DMS114 treated with DMSO at 0.1 percent for 48 hours (cell line): ENCODE measurements at regions not wholly inside any gene's neighbourhood (a gene's known extent, or its start where the extent isn't known, plus 50 kb on each side); places are given as distances from the start of the nearest gene placed in this dataset.
"Not testable (repeated sequence)": the region's sequence is repeated elsewhere in the genome, so short reads cannot be mapped to it uniquely, and the experiment has no call there.

Experiments used
- DNase-seq: peaks from one replicate; lab custom pipeline; 2025; ENCODE audit not compliant: unreplicated experiment; lab: John Stamatoyannopoulos, UW

DNA sequence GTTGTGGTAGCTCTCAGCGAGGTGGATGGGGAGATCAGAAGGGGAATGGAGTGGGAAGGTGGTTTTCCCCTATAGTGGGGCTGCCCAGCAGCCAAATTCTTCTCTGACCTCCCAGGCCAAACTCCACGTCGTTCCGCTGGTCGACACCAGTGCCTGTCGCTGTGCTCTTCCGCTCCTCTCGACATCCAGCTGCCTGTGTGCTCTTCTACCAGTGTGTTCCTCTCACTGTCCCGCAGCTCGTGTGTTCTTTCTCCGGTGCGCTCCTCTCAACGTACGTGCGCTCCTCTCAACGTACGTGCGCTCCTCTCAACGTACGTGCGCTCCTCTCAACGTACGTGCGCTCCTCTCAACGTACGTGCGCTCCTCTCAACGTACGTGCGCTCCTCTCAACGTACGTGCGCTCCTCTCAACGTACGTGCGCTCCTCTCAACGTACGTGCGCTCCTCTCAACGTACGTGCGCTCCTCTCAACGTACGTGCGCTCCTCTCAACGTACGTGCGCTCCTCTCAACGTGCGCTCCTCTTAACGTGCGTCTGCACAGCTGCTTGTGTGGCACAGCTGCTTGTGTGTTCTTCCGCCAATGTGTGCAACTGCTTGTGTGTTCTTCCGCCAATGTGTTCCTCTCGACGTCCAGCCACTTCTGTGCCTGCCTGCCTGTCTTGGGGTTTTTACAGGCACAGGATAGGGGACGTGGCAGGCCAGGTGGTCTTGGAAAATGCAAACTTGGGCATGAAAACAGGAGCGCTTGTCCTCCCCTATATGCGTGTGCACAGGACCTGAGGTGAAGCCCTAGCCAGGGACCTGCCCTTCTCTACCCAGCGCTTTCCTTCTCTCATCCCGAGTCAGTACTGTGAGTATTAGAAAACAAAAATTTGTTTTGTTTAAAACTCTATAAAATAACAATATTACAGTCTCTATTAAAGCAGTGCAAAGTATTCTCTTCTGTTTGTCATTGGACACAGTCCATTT is 991.1 kb downstream of the GBE1 start:
- DNase-seq: no peak

GRCh38 chr3:80769683-80770082 is 991.8 kb downstream of the GBE1 start:
- no peak for DNase-seq

- DNase-seq: no peak
Observed at GRCh38 chr3:80767604-80768003, 993.8 kb downstream of the GBE1 start.

- no peak for DNase-seq
Observed at GRCh38 chr3:80754969-80755368, 987.2 kb upstream of the ROBO1 start.

- no peak for DNase-seq
Observed at GRCh38 chr3:80753021-80753420, 985.2 kb upstream of the ROBO1 start.

DNA sequence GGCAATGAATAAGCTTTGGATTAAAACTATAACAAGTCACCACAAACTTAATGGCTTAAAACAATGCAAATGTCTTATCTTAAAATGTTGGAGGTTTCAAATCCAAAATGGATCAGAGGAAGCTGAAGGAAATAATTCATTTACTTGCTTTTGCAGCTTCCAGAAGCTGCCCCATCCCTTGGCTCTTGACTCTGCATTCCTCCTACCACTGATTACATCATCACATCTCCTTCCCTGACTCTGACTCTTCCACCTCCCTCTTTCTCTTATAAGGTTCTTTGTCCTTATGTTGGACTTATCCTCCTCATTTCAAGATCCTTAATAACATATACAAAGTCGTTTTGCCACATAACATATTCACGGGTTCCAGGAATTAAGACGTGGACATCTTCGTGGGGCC is 982.8 kb upstream of the ROBO1 start:
- DNase-seq: no peak

- DNase-seq: no peak
Observed at GRCh38 chr3:80734920-80735319, 967.1 kb upstream of the ROBO1 start.

DNA sequence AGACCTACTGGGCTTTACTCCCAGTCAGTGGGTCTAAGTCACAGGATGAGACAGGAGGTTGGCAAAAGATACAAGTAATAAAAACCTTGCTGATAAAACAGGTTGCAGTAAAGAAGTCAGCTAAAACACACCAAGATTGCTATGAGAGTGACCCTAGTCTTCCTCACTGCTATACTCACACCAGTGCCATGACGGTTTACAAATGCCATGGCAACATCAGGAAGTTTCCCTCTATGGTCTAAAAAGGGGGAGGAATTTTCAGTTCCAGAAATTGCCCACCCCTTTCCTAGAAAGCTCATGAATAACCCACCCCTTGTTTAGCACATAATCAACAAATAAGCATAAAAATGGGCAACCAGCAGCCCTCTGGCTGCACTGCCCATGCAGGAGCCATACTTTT is 966.7 kb upstream of the ROBO1 start:
- DNase-seq: no peak

DNA sequence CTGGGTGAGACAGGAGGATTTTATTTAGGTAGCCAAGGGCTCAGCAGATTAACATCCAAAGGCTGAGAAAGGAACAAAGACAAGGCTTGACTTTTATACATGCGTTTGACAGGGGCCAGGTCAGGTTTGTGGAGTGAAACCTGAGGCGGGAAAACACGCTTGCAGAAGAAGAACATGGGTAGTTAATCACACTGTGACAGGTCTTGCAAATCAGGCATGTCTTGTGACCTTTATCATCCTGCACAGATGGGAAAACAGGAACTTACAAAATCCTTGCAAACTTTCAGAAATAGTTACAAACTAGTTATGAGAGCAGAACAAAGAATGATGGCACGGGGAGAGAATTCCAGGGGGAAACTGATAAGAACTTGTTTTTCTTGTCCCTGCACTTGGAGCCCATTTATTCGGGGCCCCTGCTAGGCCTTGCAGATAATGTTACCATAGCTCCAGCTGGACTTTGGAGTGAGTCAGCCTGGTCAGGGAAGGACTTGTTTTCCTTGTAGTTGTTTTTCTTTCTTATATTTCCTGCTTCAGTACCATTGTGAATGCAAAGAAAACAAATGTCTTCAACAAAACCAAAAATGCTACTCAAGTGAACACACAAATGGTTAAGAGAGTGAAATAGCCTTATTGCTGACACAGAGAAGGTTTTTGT is 965.9 kb upstream of the ROBO1 start:
- DNase-seq: no peak

DNA sequence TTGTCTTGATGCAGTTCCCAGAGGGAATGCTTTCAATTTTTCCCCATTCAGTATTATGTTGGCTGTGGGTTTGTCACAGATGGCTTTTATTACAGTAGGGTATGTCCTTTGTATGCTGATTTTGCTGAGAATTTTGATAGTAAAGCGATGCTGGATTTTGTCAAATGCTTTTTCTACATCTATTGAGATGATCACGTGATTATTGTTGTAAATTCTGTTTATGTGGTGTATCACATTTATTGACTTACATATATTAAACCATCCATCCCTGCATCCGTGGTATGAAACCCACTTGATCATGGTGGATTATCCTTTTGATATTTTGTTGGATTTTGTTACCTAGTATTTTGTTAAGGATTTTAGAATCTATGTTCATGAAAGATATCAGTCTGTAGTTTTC is 959.8 kb upstream of the ROBO1 start:
- not testable (repeated sequence) for DNase-seq

GRCh38 chr3:80709597-80710322 is 942.0 kb upstream of the ROBO1 start:
- DNase-seq: not testable (repeated sequence)

- DNase-seq: no peak
Observed at GRCh38 chr3:80705290-80705689, 937.5 kb upstream of the ROBO1 start.

- no peak for DNase-seq
Observed at GRCh38 chr3:80701349-80701748, 933.6 kb upstream of the ROBO1 start.

- no peak for DNase-seq
Observed at GRCh38 chr3:80697291-80697690, 929.5 kb upstream of the ROBO1 start.

DNA sequence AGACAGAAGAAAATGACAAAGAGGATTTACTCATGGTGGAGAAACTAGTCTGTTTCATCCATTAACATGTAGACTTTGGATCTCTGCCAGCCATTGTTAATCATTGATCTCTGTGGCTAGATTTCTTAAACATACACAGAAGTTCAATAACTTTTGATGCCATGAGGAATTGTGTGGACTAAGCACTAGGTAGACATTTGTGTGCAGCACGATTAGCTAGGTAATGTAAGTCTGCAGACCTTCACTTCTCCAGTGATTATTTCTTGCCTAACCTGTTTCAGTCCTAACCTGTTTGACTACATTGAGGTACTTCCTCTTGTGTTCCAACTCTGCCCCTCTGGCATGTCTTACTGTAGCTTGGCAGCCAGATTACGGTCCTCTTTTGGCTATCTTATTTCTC is 928.5 kb upstream of the ROBO1 start:
- DNase-seq: no peak

GRCh38 chr3:80688814-80689213 is 921.0 kb upstream of the ROBO1 start:
- DNase-seq: no peak

DNA sequence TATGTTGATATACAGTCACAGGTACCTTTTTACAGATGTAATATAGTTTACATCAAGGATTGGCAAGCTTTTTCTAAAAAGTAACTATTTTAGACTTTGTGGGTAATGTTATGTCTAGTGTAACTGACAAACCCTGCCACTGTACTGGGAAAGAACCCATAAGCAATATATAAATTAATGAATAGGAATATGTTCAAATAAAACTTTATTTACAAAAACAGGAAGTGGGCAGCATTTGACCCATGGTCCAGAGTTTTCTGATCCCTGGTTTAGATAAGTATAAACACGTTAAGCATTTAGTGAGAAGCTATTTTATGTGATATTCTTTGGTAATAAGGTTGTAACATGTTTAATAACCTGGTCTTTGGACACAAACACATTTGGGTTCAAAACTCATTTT is 915.2 kb upstream of the ROBO1 start:
- DNase-seq: no peak

GRCh38 chr3:80682235-80682634 is 914.4 kb upstream of the ROBO1 start:
- no peak for DNase-seq

DNA sequence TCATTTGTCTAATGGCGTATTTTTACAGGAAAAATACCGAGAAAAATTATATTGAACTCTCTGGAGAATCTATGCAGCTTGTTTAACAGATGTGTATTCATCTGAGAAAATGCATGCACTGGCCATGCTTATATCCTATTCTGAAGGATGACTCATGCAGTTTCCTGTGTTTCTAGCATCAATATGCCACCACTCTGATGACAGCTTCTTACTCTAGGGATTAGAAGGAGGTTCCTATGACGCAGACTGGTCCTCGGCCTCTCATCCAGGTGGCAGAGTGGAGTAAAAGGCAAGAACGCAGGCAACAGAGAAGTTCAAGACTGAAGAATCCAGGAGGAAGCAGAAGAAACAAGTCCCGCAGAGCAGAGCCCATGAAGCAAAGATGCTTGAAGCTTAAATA is 910.0 kb upstream of the ROBO1 start:
- no peak for DNase-seq

GRCh38 chr3:80676866-80677265 is 909.1 kb upstream of the ROBO1 start:
- no peak for DNase-seq

DNA sequence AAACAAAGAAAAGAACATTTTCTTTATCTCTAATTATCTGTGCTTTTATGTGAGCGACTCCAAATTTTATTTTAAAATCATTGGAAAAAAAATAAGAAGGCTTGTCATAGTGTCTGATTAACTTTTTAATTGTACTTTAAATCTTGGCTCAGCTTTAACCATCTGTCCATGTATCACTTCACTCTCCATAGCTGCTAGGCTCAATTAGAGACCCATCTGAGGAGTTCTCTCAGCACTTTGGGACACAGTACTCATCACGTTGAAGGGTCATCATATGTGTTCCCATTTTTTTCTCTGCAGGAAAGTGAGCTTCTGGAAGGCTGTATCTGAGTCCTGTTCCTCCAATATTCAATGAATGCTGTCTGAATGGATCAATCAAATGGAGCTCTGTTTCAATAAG is 908.5 kb upstream of the ROBO1 start:
- DNase-seq: no peak

GRCh38 chr3:80675790-80676189 is 908.0 kb upstream of the ROBO1 start:
- no peak for DNase-seq
